ENCODE measurements at regions not wholly inside any gene's neighbourhood (a gene's known extent, or its start where the extent isn't known, plus 50 kb on each side); places are given as distances from the start of the nearest gene placed in this dataset.

DNA sequence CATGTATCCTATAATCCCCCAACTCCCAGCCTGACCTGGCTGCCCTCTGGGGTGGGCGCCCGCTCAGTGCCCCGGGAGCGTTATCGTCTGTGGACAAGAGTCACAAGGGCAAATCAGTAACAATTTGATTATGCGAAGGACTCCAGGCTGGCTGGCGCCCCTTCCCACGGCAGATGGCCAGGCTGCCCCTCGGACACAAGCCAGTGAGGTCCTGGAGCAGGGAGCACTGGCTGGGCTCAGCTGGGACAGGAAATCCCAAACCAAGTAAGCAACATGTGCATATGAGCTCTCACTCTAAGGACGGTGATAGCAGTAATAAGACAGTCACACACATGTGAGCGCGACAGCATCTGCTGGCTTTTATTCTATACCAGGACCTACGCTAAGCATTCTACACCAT, 59.3 kb upstream of the FAM222A start:
- intact Hi-C loops (cut with micrococcal nuclease), result no loop called here
- POLR2A ChIA-PET, result no interaction called here
- Histone ChIP-seq H3K9me1 (replicated peaks; ENCODE audit: control insufficient read depth, extremely low read depth, insufficient read depth, low read length) (no peaks in the 10 kb centered on the region), H2AFZ (ENCODE audit: low read depth, low read length) (no peak overlapping the region), H3K27ac (ENCODE audit: insufficient read depth, low read depth, low read length) (no peak overlapping the region), H3K27me3 (ENCODE audit: control insufficient read depth in 2 of 2, insufficient read depth in 2 of 2, low read length in 2 of 2) (peaks cover 0 to 2% of the 10 kb centered on the region in 2 experiments), H4K20me1 (replicated peaks; ENCODE audit: control insufficient read depth, extremely low read depth, insufficient read depth, low read length) (no peaks in the 10 kb centered on the region), H3K9ac (replicated peaks; ENCODE audit: extremely low read depth, insufficient read depth, low read length) (no peak overlapping the region), H3K4me2 (ENCODE audit: insufficient read depth, low read length) (no peak overlapping the region), H3K9me3 (replicated peaks; ENCODE audit: control insufficient read depth, insufficient read depth, low read length) (no peaks in the 10 kb centered on the region), H3K79me2 (ENCODE audit: control insufficient read depth, insufficient read depth, low read length) (no peaks in the 10 kb centered on the region), H3K36me3 (ENCODE audit: control insufficient read depth in 2 of 2, extremely low read depth in 1 of 2, insufficient read depth in 2 of 2, low read length in 2 of 2) (no peaks in the 10 kb centered on the region), H3K4me1 (ENCODE audit: control insufficient read depth, extremely low read depth, insufficient read depth, low read length) (no peaks in the 10 kb centered on the region), H3K4me3 (replicated peaks in 1 of 3; ENCODE audit: insufficient read depth in 1 of 3, low read depth in 1 of 3, low read length in 3 of 3) (no peak overlapping the region)
- DNase-seq (ENCODE audit: low read depth, low spot score) (no peak), FAIRE-seq (no peak)
- dilution Hi-C loops (cut with MboI; ENCODE audit: extremely low pct_ligation_motif_present, low sequenced_read_pairs), result no loop called here
- BruUV-seq (replicated peaks), result no TSS peak
- CTCF ChIA-PET, result no interaction called here
- TF ChIP-seq POLR2A (IDR thresholded peaks at IDR 0.05; ENCODE audit: low read depth, low read length), result no peak
- no peak for TF ChIP-seq FOS (IDR thresholded peaks at IDR 0.05; ENCODE audit: borderline replicate concordance, insufficient read depth, low read length)
- TF ChIP-seq JUN (IDR thresholded peaks at IDR 0.05; ENCODE audit: borderline replicate concordance, insufficient read depth, insufficient read length, low read depth), result no peak
- TF ChIP-seq POLR2AphosphoS5 (IDR thresholded peaks at IDR 0.05; ENCODE audit: insufficient read depth, low read depth, low read length), result no peak
- TF ChIP-seq EZH2 (IDR thresholded peaks at IDR 0.05; ENCODE audit: borderline replicate concordance, low read depth, low read length, severe bottlenecking), result no peak
- TF ChIP-seq MYC (IDR thresholded peaks at IDR 0.05; ENCODE audit: low read depth, low read length), result no peak
- no peak for TF ChIP-seq GATA2 (IDR thresholded peaks at IDR 0.05; ENCODE audit: insufficient read depth, insufficient read length, low read depth, low read length)
- TF ChIP-seq, protein P1, sequence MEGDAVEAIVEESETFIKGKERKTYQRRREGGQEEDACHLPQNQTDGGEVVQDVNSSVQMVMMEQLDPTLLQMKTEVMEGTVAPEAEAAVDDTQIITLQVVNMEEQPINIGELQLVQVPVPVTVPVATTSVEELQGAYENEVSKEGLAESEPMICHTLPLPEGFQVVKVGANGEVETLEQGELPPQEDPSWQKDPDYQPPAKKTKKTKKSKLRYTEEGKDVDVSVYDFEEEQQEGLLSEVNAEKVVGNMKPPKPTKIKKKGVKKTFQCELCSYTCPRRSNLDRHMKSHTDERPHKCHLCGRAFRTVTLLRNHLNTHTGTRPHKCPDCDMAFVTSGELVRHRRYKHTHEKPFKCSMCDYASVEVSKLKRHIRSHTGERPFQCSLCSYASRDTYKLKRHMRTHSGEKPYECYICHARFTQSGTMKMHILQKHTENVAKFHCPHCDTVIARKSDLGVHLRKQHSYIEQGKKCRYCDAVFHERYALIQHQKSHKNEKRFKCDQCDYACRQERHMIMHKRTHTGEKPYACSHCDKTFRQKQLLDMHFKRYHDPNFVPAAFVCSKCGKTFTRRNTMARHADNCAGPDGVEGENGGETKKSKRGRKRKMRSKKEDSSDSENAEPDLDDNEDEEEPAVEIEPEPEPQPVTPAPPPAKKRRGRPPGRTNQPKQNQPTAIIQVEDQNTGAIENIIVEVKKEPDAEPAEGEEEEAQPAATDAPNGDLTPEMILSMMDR (IDR thresholded peaks at IDR 0.05; ENCODE audit: extremely low read depth in 1 of 2, insufficient read depth in 1 of 2, low read depth in 1 of 2, low read length in 2 of 2), result no peak
- TF ChIP-seq, protein P2, sequence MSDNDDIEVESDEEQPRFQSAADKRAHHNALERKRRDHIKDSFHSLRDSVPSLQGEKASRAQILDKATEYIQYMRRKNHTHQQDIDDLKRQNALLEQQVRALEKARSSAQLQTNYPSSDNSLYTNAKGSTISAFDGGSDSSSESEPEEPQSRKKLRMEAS (IDR thresholded peaks at IDR 0.05; ENCODE audit: insufficient read depth, insufficient read length), result no peak
